Endodermal cell (in vitro differentiated cells): ENCODE measurements at regions not wholly inside any gene's neighbourhood (a gene's known extent, or its start where the extent isn't known, plus 50 kb on each side); places are given as distances from the start of the nearest gene placed in this dataset.
A peak's percentile ranks its signal among the peaks of the same experiment; 100 is the strongest.
"Not testable (repeated sequence)": the region's sequence is repeated elsewhere in the genome, so short reads cannot be mapped to it uniquely, and the experiment has no call there.

ENCODE experiments used
- DNase-seq: peaks from one replicate; pipeline ENCODE4 v3.0.0-alpha.2; 2017
- H3K27ac ChIP-seq: 2 replicates; pipeline ENCODE4 v1.5.1; 2013; ENCODE audit warnings: mild to moderate bottlenecking, low read depth, low read length, moderate library complexity
- H3K27me3 ChIP-seq: 2 replicates; pipeline ENCODE4 v1.6.1; 2013; ENCODE audit warnings: mild to moderate bottlenecking, low read length, moderate library complexity; ENCODE audit not compliant: insufficient read depth, control insufficient read depth, poor library complexity, severe bottlenecking
- H3K36me3 ChIP-seq: 2 replicates; pipeline ENCODE4 v1.7.0; 2013; ENCODE audit warnings: mild to moderate bottlenecking, low read length, moderate library complexity; ENCODE audit not compliant: control insufficient read depth, insufficient read depth
- H3K4me1 ChIP-seq: one replicate; pipeline ENCODE4 v1.7.0; 2013; ENCODE audit warnings: low read length; ENCODE audit not compliant: control insufficient read depth, insufficient read depth
- H3K4me3 ChIP-seq: 2 replicates; pipeline ENCODE4 v1.5.1; 2013; ENCODE audit warnings: mild to moderate bottlenecking, low read length, moderate library complexity
- H3K9ac ChIP-seq: 2 replicates; pipeline ENCODE4 v1.6.1; 2013; ENCODE audit warnings: mild to moderate bottlenecking, low read length, moderate library complexity; ENCODE audit not compliant: poor library complexity, severe bottlenecking; ENCODE audit errors: extremely low read depth
- H3K9me3 ChIP-seq: 2 replicates; pipeline ENCODE4 v1.6.1; 2013; ENCODE audit warnings: mild to moderate bottlenecking, low read length, moderate library complexity; ENCODE audit not compliant: control insufficient read depth
- H3K27ac Mint-ChIP-seq: 2 replicates; pipeline ENCODE4 v1.8.0; 2020; ENCODE audit warnings: mixed read lengths
- H3K27me3 Mint-ChIP-seq: 2 replicates; pipeline ENCODE4 v1.8.0; 2021; ENCODE audit warnings: mild to moderate bottlenecking, mixed read lengths; ENCODE audit not compliant: insufficient read depth
- H3K36me3 Mint-ChIP-seq: 2 replicates; pipeline ENCODE4 v1.8.0; 2020; ENCODE audit warnings: low read depth, mixed read lengths
- H3K4me1 Mint-ChIP-seq: 2 replicates; pipeline ENCODE4 v1.8.0; 2020; ENCODE audit warnings: mixed read lengths
- H3K4me3 Mint-ChIP-seq: 2 replicates; pipeline ENCODE4 v1.8.0; 2020; ENCODE audit warnings: mild to moderate bottlenecking, moderate library complexity, mixed read lengths
- H3K9me3 Mint-ChIP-seq: 2 replicates; pipeline ENCODE4 v1.8.0; 2020; ENCODE audit warnings: mild to moderate bottlenecking, mixed read lengths
- WGBS, 2 experiments: methylation state at CpG; one replicate each; pipeline versions ENCODE4 v1.1.5 to v1.1.7; 2013; ENCODE audit warnings: missing lambda C conversion rate in 2 of 2, mixed read lengths in 1 of 2; ENCODE audit not compliant: insufficient coverage in 1 of 2, insufficient read length in 1 of 2; 5-methylcytosine and 5-hydroxymethylcytosine counted together
- TF ChIP-seq, protein P1 (sequence below): fragments of 200-600 bp; sonication (generic); conservative IDR thresholded peaks from 2 replicates; pipeline ENCODE4 v1.5.0; 2021; ENCODE audit warnings: antibody characterized with exemption, mild to moderate bottlenecking

DNA sequence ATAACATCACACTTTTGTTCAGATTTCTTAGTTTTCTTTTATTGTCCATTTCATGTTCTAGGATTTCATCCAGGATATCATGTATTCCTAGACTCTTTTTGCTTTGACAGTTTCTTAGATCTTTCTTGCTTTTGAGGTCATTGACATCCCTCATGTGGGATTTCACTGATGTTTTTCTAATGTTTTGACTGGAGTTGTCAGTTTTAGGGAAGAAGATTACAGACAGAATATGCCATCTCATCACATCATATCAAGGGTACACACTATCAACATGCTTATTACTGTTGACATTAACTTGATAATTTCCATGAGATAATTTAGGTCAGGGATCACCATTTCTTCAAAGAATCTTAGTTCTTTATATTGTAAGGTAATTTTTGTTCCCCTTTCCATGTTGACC lies 101.7 kb downstream of the NPAP1 start:
- Mint-ChIP-seq H3K36me3 (peaks cover 2% of the 10 kb centered on the region), H3K27me3 (no peaks in the 10 kb centered on the region), H3K27ac (no peak overlapping the region), H3K4me3 (no peak overlapping the region), H3K4me1 (no peaks in the 10 kb centered on the region), H3K9me3 (peaks cover 52% of the 10 kb centered on the region)
- TF ChIP-seq, protein P1, sequence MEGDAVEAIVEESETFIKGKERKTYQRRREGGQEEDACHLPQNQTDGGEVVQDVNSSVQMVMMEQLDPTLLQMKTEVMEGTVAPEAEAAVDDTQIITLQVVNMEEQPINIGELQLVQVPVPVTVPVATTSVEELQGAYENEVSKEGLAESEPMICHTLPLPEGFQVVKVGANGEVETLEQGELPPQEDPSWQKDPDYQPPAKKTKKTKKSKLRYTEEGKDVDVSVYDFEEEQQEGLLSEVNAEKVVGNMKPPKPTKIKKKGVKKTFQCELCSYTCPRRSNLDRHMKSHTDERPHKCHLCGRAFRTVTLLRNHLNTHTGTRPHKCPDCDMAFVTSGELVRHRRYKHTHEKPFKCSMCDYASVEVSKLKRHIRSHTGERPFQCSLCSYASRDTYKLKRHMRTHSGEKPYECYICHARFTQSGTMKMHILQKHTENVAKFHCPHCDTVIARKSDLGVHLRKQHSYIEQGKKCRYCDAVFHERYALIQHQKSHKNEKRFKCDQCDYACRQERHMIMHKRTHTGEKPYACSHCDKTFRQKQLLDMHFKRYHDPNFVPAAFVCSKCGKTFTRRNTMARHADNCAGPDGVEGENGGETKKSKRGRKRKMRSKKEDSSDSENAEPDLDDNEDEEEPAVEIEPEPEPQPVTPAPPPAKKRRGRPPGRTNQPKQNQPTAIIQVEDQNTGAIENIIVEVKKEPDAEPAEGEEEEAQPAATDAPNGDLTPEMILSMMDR = no peak
- Histone ChIP-seq H3K27me3 (no peaks in the 10 kb centered on the region), H3K36me3 (no peaks in the 10 kb centered on the region), H3K4me1 (no peaks in the 10 kb centered on the region), H3K9ac (no peak overlapping the region), H3K27ac (no peak overlapping the region), H3K4me3 (no peak overlapping the region), H3K9me3 (peaks cover 24% of the 10 kb centered on the region)
- DNase-seq = no peak

DNA sequence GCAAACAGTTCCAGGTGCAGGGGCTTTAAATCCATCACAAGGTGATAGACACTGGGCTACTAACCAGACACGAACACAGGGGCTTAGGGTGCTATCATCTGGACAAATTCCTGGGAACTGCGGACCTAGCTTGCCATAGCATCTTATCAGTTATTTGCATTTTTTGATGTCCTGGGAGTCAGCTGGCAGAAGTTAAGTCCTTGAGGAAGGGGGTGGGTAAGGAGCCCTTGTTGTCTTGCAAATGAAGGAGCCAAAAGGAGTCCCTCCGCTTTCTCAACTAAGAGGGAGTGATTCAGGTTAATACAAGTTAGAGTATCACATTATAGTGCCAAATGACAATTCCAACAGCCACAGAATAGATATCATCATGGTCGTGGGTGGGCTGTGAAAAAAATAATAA lies 108.9 kb downstream of the NPAP1 start:
- H3K36me3 Mint-ChIP-seq = peaks cover 2% of the 10 kb centered on the region
- peaks cover 51% of the 10 kb centered on the region for H3K9me3 Mint-ChIP-seq
- TF ChIP-seq, protein P1 = no peak
- H3K27me3 Mint-ChIP-seq = no peaks in the 10 kb centered on the region
- peak overlapping the region; percentile 51 for H3K4me3 ChIP-seq
- no peaks in the 10 kb centered on the region for H3K27me3 ChIP-seq
- peaks cover 22% of the 10 kb centered on the region for H3K4me1 Mint-ChIP-seq
- no peak overlapping the region for H3K27ac Mint-ChIP-seq
- 52 to 75% methylated on average over 1 to 2 of the region's 4 CpGs for WGBS, 2 experiments
- no peak overlapping the region for H3K27ac ChIP-seq
- no peak overlapping the region for H3K4me3 Mint-ChIP-seq
- no peaks in the 10 kb centered on the region for H3K36me3 ChIP-seq
- H3K9ac ChIP-seq = peak overlapping the region; percentile 27
- H3K4me1 ChIP-seq = no peaks in the 10 kb centered on the region
- H3K9me3 ChIP-seq = peaks cover 54% of the 10 kb centered on the region
- DNase-seq = no peak

DNA sequence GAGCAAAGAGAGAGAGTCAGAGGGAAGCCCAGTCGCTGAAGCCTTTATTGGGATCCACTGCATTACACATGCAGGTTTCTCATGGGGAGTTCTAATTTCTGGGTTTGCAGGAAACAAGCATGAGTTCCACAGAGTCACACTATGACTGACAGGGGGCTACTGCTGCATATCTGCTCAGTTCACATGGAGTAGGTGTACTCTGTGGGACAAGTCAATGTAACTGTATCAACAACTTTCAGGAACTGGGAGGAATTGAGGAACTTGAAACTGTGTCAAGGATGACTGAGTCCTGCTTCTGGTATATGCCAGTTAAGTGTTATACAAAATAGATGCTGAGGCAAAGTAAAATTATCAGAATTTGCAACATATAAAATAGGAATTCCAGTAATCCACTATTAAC lies 110.8 kb downstream of the NPAP1 start:
- Mint-ChIP-seq H3K9me3 (peaks cover 49% of the 10 kb centered on the region), H3K27ac (no peak overlapping the region), H3K36me3 (peaks cover 2% of the 10 kb centered on the region), H3K27me3 (no peaks in the 10 kb centered on the region), H3K4me3 (no peak overlapping the region), H3K4me1 (peaks cover 22% of the 10 kb centered on the region)
- Histone ChIP-seq H3K4me1 (no peaks in the 10 kb centered on the region), H3K27me3 (no peaks in the 10 kb centered on the region), H3K4me3 (peak overlapping the region; percentile 13), H3K36me3 (no peaks in the 10 kb centered on the region), H3K9me3 (peaks cover 53% of the 10 kb centered on the region), H3K9ac (no peak overlapping the region), H3K27ac (no peak overlapping the region)
- TF ChIP-seq, protein P1 = no peak
- DNase-seq = no peak
- 73% methylated on average over 1 of the region's 1 CpG; no CpG with 5 or more reads in 1 of the 2 experiments for WGBS, 2 experiments

DNA sequence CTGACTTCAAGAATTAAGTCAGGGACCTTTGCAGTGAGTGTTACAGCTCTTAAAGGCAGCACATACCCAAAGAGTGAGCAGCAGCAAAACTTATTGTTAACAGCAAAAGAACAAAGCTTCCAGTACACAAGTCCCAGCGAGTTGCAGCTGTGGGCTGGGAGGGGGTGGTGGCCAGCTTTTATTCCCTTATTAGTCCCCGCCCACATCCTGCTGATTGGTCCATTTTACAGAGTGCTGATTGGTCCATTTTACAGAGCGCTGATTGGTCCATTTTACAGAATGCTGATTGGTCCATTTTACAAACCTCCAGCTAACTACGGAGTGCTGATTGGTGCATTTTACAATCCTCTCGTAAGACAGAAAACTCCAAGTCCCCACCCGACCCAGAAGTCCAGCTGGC lies 127.0 kb downstream of the NPAP1 start:
- H3K27ac ChIP-seq, H3K4me3 ChIP-seq, H3K27me3 ChIP-seq, DNase-seq, H3K4me1 Mint-ChIP-seq, H3K4me1 ChIP-seq, H3K36me3 Mint-ChIP-seq, H3K4me3 Mint-ChIP-seq, H3K27ac Mint-ChIP-seq, H3K9ac ChIP-seq, H3K36me3 ChIP-seq, H3K27me3 Mint-ChIP-seq: not testable (repeated sequence)
- peaks cover 26% of the 10 kb centered on the region for H3K9me3 ChIP-seq
- peaks cover 67% of the 10 kb centered on the region for H3K9me3 Mint-ChIP-seq
- WGBS, 2 experiments = 79 to 83% methylated on average over 5 to 6 of the region's 6 CpGs
